DND-41 (cell line): ENCODE measurements at regions not wholly inside any gene's neighbourhood (a gene's known extent, or its start where the extent isn't known, plus 50 kb on each side); places are given as distances from the start of the nearest gene placed in this dataset.
"Not testable (repeated sequence)": the region's sequence is repeated elsewhere in the genome, so short reads cannot be mapped to it uniquely, and the experiment has no call there.

Experiments
- ATAC-seq: fragments of 200-7000 bp; cut with Tn5 transposase; 3 replicates; pipeline ENCODE4 v1.9.1; 2021; ENCODE audit warnings: low read depth; ENCODE audit not compliant: insufficient read depth
- DNase-seq: peaks from one replicate; pipeline ENCODE4 v3.0.0-alpha.2; 2020
- H2AFZ ChIP-seq: 2 replicates; pipeline ENCODE4 v1.6.0; 2012; ENCODE audit warnings: low read depth, low read length
- H3K27ac ChIP-seq: 2 replicates; pipeline ENCODE4 v1.5.1; 2012; ENCODE audit warnings: low read length, inconsistent platforms
- H3K27me3 ChIP-seq: fragments of 200-600 bp; sonication (generic); 2 replicates; pipeline ENCODE4 v1.6.0; 2012; ENCODE audit warnings: low read length, mild to moderate bottlenecking, inconsistent platforms; ENCODE audit not compliant: insufficient read depth, poor library complexity
- H3K36me3 ChIP-seq: 2 replicates; pipeline ENCODE4 v1.5.1; 2012; ENCODE audit warnings: low read length, inconsistent platforms; ENCODE audit not compliant: insufficient read depth
- H3K4me1 ChIP-seq: 2 replicates; pipeline ENCODE4 v1.5.1; 2012; ENCODE audit warnings: mild to moderate bottlenecking, low read length; ENCODE audit not compliant: insufficient read depth
- H3K4me2 ChIP-seq: 2 replicates; pipeline ENCODE4 v1.6.0; 2012; ENCODE audit warnings: mild to moderate bottlenecking, moderate library complexity, low read length, inconsistent platforms; ENCODE audit not compliant: insufficient read depth
- H3K4me3 ChIP-seq, 2 experiments: fragments of 200-600 bp in 1 of 2; shearing (Covaris generic) in 1 of 2; 2 replicates each; pipeline ENCODE4 v1.5.1; 2012 to 2016; ENCODE audit warnings: inconsistent platforms in 2 of 2, low read length in 2 of 2, mild to moderate bottlenecking in 2 of 2, low read depth in 1 of 2, moderate library complexity in 1 of 2
- H3K79me2 ChIP-seq: 2 replicates; pipeline ENCODE4 v1.6.0; 2012; ENCODE audit warnings: low read length, inconsistent platforms; ENCODE audit not compliant: insufficient read depth
- H3K9ac ChIP-seq: 2 replicates; pipeline ENCODE4 v1.6.0; 2012; ENCODE audit warnings: low read depth, mild to moderate bottlenecking, inconsistent platforms, low read length, moderate library complexity
- H3K9me3 ChIP-seq: 2 replicates; pipeline ENCODE4 v1.5.1; 2012; ENCODE audit warnings: low read length, moderate library complexity, mild to moderate bottlenecking, inconsistent platforms; ENCODE audit not compliant: insufficient read depth, severe bottlenecking
- H4K20me1 ChIP-seq: 2 replicates; pipeline ENCODE4 v1.6.0; 2012; ENCODE audit warnings: low read length; ENCODE audit not compliant: insufficient read depth
- EZH2 ChIP-seq: IDR thresholded peaks from 3 replicates; pipeline ENCODE4 v1.6.1; 2012; ENCODE audit warnings: borderline replicate concordance, low read depth, mild to moderate bottlenecking, moderate library complexity, low read length, inconsistent platforms; ENCODE audit not compliant: severe bottlenecking
- TF ChIP-seq, protein P1 (sequence below): IDR thresholded peaks from 2 replicates; pipeline ENCODE4 v1.5.1; 2012; ENCODE audit warnings: borderline replicate concordance, low read length, moderate library complexity, mild to moderate bottlenecking; ENCODE audit not compliant: poor library complexity, severe bottlenecking; ENCODE audit errors: extremely low read depth

DNA sequence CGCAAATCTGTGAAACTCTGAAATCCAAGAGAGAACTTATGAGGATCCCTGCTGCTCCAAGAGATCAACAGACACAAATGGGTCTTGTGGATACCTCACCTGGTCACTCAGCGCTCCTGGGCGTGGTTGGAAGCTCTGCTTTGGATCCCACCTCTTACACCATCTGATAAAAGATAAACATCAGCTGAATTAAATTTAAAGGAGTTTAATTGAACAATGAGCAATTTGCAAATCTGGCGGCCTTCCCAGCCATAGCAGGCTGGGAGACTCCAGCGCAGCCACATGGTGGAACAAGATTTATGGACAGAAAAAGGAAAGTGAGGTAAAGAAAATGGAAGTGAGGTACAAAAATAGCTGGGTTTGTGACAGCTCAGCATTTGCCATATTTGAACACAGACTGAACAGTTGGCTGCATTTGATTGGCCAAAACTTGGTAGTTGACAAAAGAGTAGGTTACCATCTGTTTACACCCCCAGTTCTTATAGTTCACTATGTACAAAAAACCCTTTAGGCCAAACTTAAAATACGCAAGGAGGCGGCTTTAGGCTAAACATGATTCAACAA, 437.3 kb upstream of the NDST3 start:
- H2AFZ ChIP-seq = no peak overlapping the region

DNA sequence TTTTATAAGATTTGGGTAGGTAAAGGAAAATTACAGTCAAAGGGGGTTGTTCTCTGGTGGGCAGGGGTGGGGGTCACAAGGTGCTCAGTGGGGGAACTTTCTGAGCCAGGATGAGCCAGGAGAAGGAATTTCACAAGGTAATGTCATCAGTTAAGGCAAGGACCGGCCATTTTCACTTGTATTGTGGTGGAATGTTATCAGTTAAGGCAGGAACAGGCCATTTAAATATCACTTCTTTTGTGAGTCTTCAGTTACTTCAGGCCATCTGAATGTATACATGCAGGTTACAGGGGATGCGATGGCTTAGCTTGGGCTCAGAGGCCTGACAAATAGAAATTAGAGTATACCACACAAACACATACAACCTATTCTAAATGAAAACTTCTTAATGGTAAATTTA, 434.9 kb upstream of the NDST3 start:
- H3K9me3 ChIP-seq, H4K20me1 ChIP-seq, H3K79me2 ChIP-seq, H3K4me1 ChIP-seq, H3K36me3 ChIP-seq, H3K9ac ChIP-seq, DNase-seq, H3K27me3 ChIP-seq, H3K27ac ChIP-seq, H2AFZ ChIP-seq, ATAC-seq, H3K4me3 ChIP-seq, H3K4me2 ChIP-seq: not testable (repeated sequence)

More for the DNA sequence above, 437.3 kb upstream of the NDST3 start:
- no peak overlapping the region for H3K27ac ChIP-seq
- no peak for ATAC-seq
- no peak overlapping the region for H3K4me2 ChIP-seq
- DNase-seq = no peak
- H3K79me2 ChIP-seq = no peaks in the 10 kb centered on the region
- no peak overlapping the region for H3K9ac ChIP-seq
- no peak overlapping the region for H3K4me3 ChIP-seq
- no peaks in the 10 kb centered on the region for H3K4me1 ChIP-seq
- no peaks in the 10 kb centered on the region for H4K20me1 ChIP-seq
- TF ChIP-seq, protein P1, sequence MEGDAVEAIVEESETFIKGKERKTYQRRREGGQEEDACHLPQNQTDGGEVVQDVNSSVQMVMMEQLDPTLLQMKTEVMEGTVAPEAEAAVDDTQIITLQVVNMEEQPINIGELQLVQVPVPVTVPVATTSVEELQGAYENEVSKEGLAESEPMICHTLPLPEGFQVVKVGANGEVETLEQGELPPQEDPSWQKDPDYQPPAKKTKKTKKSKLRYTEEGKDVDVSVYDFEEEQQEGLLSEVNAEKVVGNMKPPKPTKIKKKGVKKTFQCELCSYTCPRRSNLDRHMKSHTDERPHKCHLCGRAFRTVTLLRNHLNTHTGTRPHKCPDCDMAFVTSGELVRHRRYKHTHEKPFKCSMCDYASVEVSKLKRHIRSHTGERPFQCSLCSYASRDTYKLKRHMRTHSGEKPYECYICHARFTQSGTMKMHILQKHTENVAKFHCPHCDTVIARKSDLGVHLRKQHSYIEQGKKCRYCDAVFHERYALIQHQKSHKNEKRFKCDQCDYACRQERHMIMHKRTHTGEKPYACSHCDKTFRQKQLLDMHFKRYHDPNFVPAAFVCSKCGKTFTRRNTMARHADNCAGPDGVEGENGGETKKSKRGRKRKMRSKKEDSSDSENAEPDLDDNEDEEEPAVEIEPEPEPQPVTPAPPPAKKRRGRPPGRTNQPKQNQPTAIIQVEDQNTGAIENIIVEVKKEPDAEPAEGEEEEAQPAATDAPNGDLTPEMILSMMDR = no peak
- no peak for TF ChIP-seq EZH2
- H3K9me3 ChIP-seq = no peaks in the 10 kb centered on the region
- H3K27me3 ChIP-seq = no peaks in the 10 kb centered on the region
- no peaks in the 10 kb centered on the region for H3K36me3 ChIP-seq

DNA sequence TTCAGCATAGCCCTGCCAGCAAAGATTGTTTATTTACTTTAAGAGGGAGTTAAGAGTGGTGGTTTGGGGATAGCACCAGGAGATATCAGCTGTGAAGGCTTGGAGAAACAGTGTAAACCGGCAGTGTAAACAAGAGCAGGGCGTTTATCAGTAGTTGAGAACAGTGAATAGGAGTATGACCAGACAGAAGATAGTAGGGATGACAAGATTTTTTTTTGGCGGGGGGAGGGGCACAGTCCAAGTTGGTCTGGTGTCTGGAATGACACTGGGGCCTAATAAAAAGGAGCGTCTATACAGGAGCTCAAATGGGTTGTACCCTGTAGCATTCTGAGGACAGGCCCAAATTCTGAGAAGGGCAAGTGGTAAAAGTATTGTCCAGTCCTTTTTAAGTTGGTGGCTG, 433.4 kb upstream of the NDST3 start:
- not testable (repeated sequence) for H3K27ac ChIP-seq, H2AFZ ChIP-seq, H4K20me1 ChIP-seq, ATAC-seq, H3K79me2 ChIP-seq, H3K36me3 ChIP-seq, H3K4me1 ChIP-seq, H3K27me3 ChIP-seq, H3K9ac ChIP-seq, H3K4me3 ChIP-seq, DNase-seq, H3K9me3 ChIP-seq, H3K4me2 ChIP-seq

DNA sequence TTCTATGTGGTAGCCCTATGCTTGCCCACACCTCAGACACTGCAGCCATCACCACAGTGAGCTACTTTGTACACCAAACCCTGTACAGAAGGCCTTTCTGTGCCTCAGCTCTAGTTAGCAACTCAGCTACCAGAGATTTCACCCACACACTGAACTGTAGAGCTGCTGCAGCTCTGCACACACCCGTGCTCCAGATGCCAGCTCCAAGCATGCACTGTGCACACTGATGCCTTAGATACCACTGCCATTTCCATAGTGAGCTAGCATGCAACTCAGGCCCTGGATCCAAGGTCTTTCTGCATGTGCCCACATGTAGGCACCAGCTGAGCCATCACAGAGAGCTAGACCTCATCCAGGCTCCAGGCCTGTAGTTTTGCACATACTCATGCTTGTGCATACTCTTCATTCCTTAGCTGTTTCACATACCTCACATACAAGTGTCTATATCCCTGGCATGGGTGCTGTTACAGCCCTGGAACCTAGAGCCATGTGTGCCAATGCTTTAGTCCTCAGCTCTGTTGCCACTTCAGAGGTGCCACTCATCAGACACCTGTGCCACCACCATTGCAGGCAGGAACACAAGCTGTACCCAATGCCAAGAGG, 423.5 kb upstream of the NDST3 start:
- Histone ChIP-seq H3K36me3 (no peaks in the 10 kb centered on the region), H3K4me1 (no peaks in the 10 kb centered on the region), H3K9me3 (peaks cover 8% of the 10 kb centered on the region), H3K79me2 (no peaks in the 10 kb centered on the region), H3K27me3 (no peaks in the 10 kb centered on the region), H3K4me2 (no peak overlapping the region), H2AFZ (peak overlapping the region; percentile 43; the same call in 1 of the 2 replicates), H4K20me1 (no peaks in the 10 kb centered on the region), H3K9ac (no peak overlapping the region), H3K27ac (no peak overlapping the region), H3K4me3 (no peak overlapping the region)
- ATAC-seq = peak; percentile 24; the same call in 2 of the 3 replicates
- no peak for DNase-seq
- TF ChIP-seq EZH2 = no peak
- TF ChIP-seq, protein P1 = no peak
